PC-9 (cell line): ENCODE measurements at regions not wholly inside any gene's neighbourhood (a gene's known extent, or its start where the extent isn't known, plus 50 kb on each side); places are given as distances from the start of the nearest gene placed in this dataset.

Experiments used
- BruUV-seq: library from RNA; stranded (reverse); fragments of 400-500 nt; replicated peaks from 2 replicates; lab custom pipeline; 2021; lab: Mats Ljungman, UMichigan
- CTCF ChIA-PET: fragments of 300-600 bp; sonication (Branson Sonifier 250); formaldehyde crosslinking; loops from one replicate; lab custom pipeline; 2022; ENCODE audit warnings: antibody characterized with exemption; lab: Charles Lee
- POLR2A ChIA-PET: fragments of 300-600 bp; sonication (Branson Sonifier 250); formaldehyde crosslinking; loops from one replicate; lab custom pipeline; 2022; ENCODE audit warnings: antibody characterized with exemption; ENCODE audit not compliant: unreplicated experiment; lab: Charles Lee
- DNase-seq, 2 experiments: peaks; one replicate each; pipeline versions ENCODE4 v3.0.0 to v3.0.0-alpha.2; 2015 to 2022; ENCODE audit warnings: mixed read lengths in 1 of 2
- H2AFZ ChIP-seq: fragments of 200-600 bp; sonication (generic); 2 replicates; pipeline ENCODE4 v1.8.1; 2017; ENCODE audit warnings: antibody characterized with exemption
- H3F3A ChIP-seq: fragments of 200-600 bp; sonication (generic); 2 replicates; pipeline ENCODE4 v1.8.1; 2017; ENCODE audit warnings: antibody characterized with exemption, mild to moderate bottlenecking, low read depth; ENCODE audit not compliant: insufficient read depth
- H3K27ac ChIP-seq: fragments of 200-600 bp; sonication (generic); 2 replicates; pipeline ENCODE4 v1.6.1; 2016; ENCODE audit warnings: mixed run types
- H3K27me3 ChIP-seq: fragments of 200-600 bp; sonication (generic); 2 replicates; pipeline ENCODE4 v1.6.1; 2016; ENCODE audit warnings: low read depth, mixed run types; ENCODE audit not compliant: insufficient read depth
- H3K36me3 ChIP-seq: fragments of 200-600 bp; sonication (generic); 2 replicates; pipeline ENCODE4 v1.6.1; 2016; ENCODE audit warnings: low read depth, mixed run types
- H3K4me1 ChIP-seq: fragments of 200-600 bp; sonication (generic); replicated peaks from 2 replicates; pipeline ENCODE4 v1.6.1; 2016; ENCODE audit warnings: mixed run types; ENCODE audit not compliant: insufficient read depth
- H3K4me2 ChIP-seq: fragments of 200-600 bp; sonication (generic); 2 replicates; pipeline ENCODE4 v1.6.1; 2017; ENCODE audit warnings: mixed run types
- H3K4me3 ChIP-seq: fragments of 200-600 bp; sonication (generic); 2 replicates; pipeline ENCODE4 v1.6.1; 2016; ENCODE audit warnings: mixed run types
- H3K79me2 ChIP-seq: fragments of 200-600 bp; sonication (generic); 2 replicates; pipeline ENCODE4 v1.6.1; 2017; ENCODE audit warnings: low read depth, mixed run types
- H3K9me2 ChIP-seq: fragments of 200-600 bp; sonication (generic); 2 replicates; pipeline ENCODE4 v1.8.1; 2017; ENCODE audit warnings: mild to moderate bottlenecking; ENCODE audit not compliant: insufficient read depth
- H3K9me3 ChIP-seq: fragments of 200-600 bp; sonication (generic); 2 replicates; pipeline ENCODE4 v1.8.1; 2016; ENCODE audit warnings: low read depth; ENCODE audit not compliant: insufficient read depth
- H4K20me1 ChIP-seq: fragments of 200-600 bp; sonication (generic); 2 replicates; pipeline ENCODE4 v1.8.1; 2017; ENCODE audit not compliant: insufficient read depth
- CTCF ChIP-seq: fragments of 200-600 bp; sonication (generic); conservative IDR thresholded peaks from 2 replicates; pipeline ENCODE4 v1.6.1; 2017; ENCODE audit warnings: mixed run types, antibody characterized with exemption, mild to moderate bottlenecking, moderate library complexity
- EZH2 ChIP-seq: fragments of 200-600 bp; sonication (generic); IDR thresholded peaks from 2 replicates; pipeline ENCODE4 v1.8.0; 2017; ENCODE audit warnings: antibody characterized with exemption, low read depth
- intact Hi-C: fragments of 100-400 bp; cut with micrococcal nuclease; formaldehyde crosslinking; loops from one replicate; pipeline ENCODE4 v1.10.0; 2022; ENCODE audit not compliant: unreplicated experiment

- ChIA-PET CTCF (no interaction called here), POLR2A (no interaction called here)
- Histone ChIP-seq H3K27me3 (peaks cover 86% of the 10 kb centered on the region), H3K4me1 (no peaks in the 10 kb centered on the region), H3K9me3 (no peaks in the 10 kb centered on the region), H4K20me1 (no peaks in the 10 kb centered on the region), H2AFZ (no peak overlapping the region), H3K4me2 (no peak overlapping the region), H3K9me2 (no peaks in the 10 kb centered on the region), H3K36me3 (no peaks in the 10 kb centered on the region), H3K79me2 (no peaks in the 10 kb centered on the region), H3K4me3 (no peak overlapping the region), H3K27ac (no peak overlapping the region), H3F3A (no peaks in the 10 kb centered on the region)
- BruUV-seq = no TSS peak
- no peak for TF ChIP-seq EZH2
- TF ChIP-seq CTCF = no peak
- DNase-seq = no peak
- intact Hi-C loops = no loop called here
Observed at GRCh38 chr11:119525180-119525866, 102.4 kb upstream of the THY1 start.

DNA sequence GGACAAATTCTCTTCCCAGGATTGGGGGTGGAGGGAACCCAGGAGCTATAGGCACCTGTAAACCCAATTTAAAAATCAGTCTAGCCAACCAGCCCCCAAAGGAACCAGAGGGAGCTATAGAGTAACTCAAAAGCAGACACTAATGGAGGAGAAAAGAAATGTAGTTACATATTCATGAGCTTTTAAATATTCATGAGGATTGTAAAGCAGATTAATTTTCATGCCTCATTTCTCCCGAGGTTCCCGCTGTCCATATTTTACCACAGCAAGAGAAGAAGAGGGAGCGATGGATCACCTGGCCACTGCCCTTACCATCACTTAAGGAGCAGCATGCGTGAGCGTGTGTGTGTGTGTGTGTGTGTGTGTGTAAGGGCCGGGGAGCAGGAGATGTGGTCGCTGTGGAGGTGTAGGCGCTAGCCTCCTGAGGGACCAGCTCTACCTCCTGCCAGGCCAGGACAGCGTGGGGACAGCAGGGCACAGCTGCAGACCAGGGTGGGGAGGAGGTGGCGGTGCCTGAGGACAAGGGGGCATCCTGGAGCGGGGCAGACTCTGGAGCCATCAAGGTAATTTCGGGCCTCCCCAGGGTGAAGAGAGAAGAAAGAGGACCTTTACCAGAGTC lies 100.7 kb upstream of the THY1 start:
- no peak for TF ChIP-seq CTCF
- TF ChIP-seq EZH2 = no peak
- intact Hi-C loops = no loop called here
- Histone ChIP-seq H4K20me1 (no peaks in the 10 kb centered on the region), H3K27me3 (peaks cover 89% of the 10 kb centered on the region), H3K36me3 (no peaks in the 10 kb centered on the region), H3K27ac (no peak overlapping the region), H3K79me2 (no peaks in the 10 kb centered on the region), H3K9me2 (no peaks in the 10 kb centered on the region), H3K4me1 (no peaks in the 10 kb centered on the region), H3K4me3 (no peak overlapping the region), H3K9me3 (no peaks in the 10 kb centered on the region), H2AFZ (no peak overlapping the region), H3F3A (no peaks in the 10 kb centered on the region), H3K4me2 (no peak overlapping the region)
- DNase-seq = no peak
- POLR2A ChIA-PET = no interaction called here
- CTCF ChIA-PET = interaction anchor here (0.6 kb wide), 1 partner anchor 12 kb away, joined by 3 read pairs; no protein-coding TSS in a partner anchor
- BruUV-seq = no TSS peak

DNA sequence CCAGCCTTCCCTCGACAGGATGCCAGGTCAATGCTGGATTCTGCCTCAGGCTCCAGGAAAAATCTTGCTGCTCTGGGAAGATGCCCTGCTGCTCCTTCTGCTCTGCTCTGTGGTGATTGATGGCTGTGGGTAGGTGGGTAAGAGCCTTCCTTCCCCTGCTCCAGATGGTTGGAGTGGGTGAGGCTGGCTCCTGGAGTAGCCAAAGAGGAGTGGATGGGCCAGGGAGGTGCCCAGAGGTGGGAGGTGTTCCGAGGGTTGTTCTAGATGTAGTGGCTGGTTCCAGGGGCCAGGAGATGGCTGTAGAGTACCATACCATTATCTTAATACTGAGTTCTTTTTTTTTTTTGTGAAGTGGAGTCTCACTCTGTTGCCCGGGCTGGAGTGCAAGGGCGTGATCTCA lies 99.6 kb upstream of the THY1 start:
- POLR2A ChIA-PET = no interaction called here
- BruUV-seq = no TSS peak
- no peak for DNase-seq
- Histone ChIP-seq H3K4me3 (no peak overlapping the region), H3K4me2 (no peak overlapping the region), H3K79me2 (no peaks in the 10 kb centered on the region), H3K9me2 (no peaks in the 10 kb centered on the region), H3K4me1 (no peaks in the 10 kb centered on the region), H4K20me1 (no peaks in the 10 kb centered on the region), H3K36me3 (no peaks in the 10 kb centered on the region), H3K27me3 (peaks cover 89% of the 10 kb centered on the region), H3F3A (no peaks in the 10 kb centered on the region), H3K27ac (no peak overlapping the region), H3K9me3 (no peaks in the 10 kb centered on the region), H2AFZ (no peak overlapping the region)
- intact Hi-C loops = no loop called here
- TF ChIP-seq EZH2 = no peak
- TF ChIP-seq CTCF = no peak
- CTCF ChIA-PET = no interaction called here
